Ishikawa (cell line): ENCODE measurements at regions not wholly inside any gene's neighbourhood (a gene's known extent, or its start where the extent isn't known, plus 50 kb on each side); places are given as distances from the start of the nearest gene placed in this dataset.

Source experiments
- CEBPB ChIP-seq: IDR thresholded peaks from 2 replicates; pipeline ENCODE4 v1.6.1; 2012
- CREB1 ChIP-seq: IDR thresholded peaks from 2 replicates; pipeline ENCODE4 v1.6.1; 2012; ENCODE audit warnings: low read depth
- EGR1 ChIP-seq: IDR thresholded peaks from 2 replicates; pipeline ENCODE4 v1.6.1; 2012
- EP300 ChIP-seq: IDR thresholded peaks from 2 replicates; pipeline ENCODE4 v1.6.1; 2012; ENCODE audit warnings: borderline replicate concordance
- FOXM1 ChIP-seq: IDR thresholded peaks from 2 replicates; pipeline ENCODE4 v1.6.1; 2012; ENCODE audit warnings: low read depth, borderline replicate concordance
- MAX ChIP-seq: IDR thresholded peaks from 2 replicates; pipeline ENCODE4 v1.6.1; 2012
- NFIC ChIP-seq: IDR thresholded peaks from 2 replicates; pipeline ENCODE4 v1.6.1; 2012
- RAD21 ChIP-seq: IDR thresholded peaks from 2 replicates; pipeline ENCODE4 v1.6.1; 2012; ENCODE audit warnings: low read depth
- REST ChIP-seq: IDR thresholded peaks from 2 replicates; pipeline ENCODE4 v1.6.1; 2012; ENCODE audit warnings: low read depth, mild to moderate bottlenecking
- TAF1 ChIP-seq: IDR thresholded peaks from 2 replicates; pipeline ENCODE4 v1.6.1; 2012; ENCODE audit warnings: low read depth, mild to moderate bottlenecking
- TCF12 ChIP-seq: IDR thresholded peaks from 2 replicates; pipeline ENCODE4 v1.6.1; 2012; ENCODE audit warnings: low read depth
- TEAD4 ChIP-seq: IDR thresholded peaks from 2 replicates; pipeline ENCODE4 v1.6.1; 2012
- USF1 ChIP-seq: IDR thresholded peaks from 2 replicates; pipeline ENCODE4 v1.6.1; 2012
- YY1 ChIP-seq: IDR thresholded peaks from 2 replicates; pipeline ENCODE4 v1.6.1; 2012; ENCODE audit warnings: low read depth
- ZBTB7A ChIP-seq: IDR thresholded peaks from 2 replicates; pipeline ENCODE4 v1.6.1; 2012; ENCODE audit warnings: low read depth

- no peak for TF ChIP-seq TEAD4
- TF ChIP-seq TAF1, result no peak
- no peak for TF ChIP-seq ZBTB7A
- no peak for TF ChIP-seq YY1
- TF ChIP-seq FOXM1, result no peak
- no peak for TF ChIP-seq USF1
- TF ChIP-seq EP300, result no peak
- no peak for TF ChIP-seq CREB1
- TF ChIP-seq NFIC, result no peak
- no peak for TF ChIP-seq RAD21
- no peak for TF ChIP-seq MAX
- no peak for TF ChIP-seq TCF12
- TF ChIP-seq EGR1, result no peak
- TF ChIP-seq CEBPB, result no peak
- TF ChIP-seq REST, result no peak
Measured at GRCh38 chr6:76438768-76439167, 366.3 kb upstream of the IMPG1 start.

GRCh38 chr6:76435174-76435573, 362.7 kb upstream of the IMPG1 start:
- no peak for TF ChIP-seq USF1
- no peak for TF ChIP-seq CEBPB
- TF ChIP-seq EGR1, result no peak
- no peak for TF ChIP-seq TAF1
- no peak for TF ChIP-seq YY1
- TF ChIP-seq FOXM1, result no peak
- TF ChIP-seq ZBTB7A, result no peak
- TF ChIP-seq TCF12, result no peak
- TF ChIP-seq EP300, result no peak
- TF ChIP-seq CREB1, result no peak
- TF ChIP-seq NFIC, result no peak
- no peak for TF ChIP-seq REST
- no peak for TF ChIP-seq MAX
- no peak for TF ChIP-seq RAD21
- no peak for TF ChIP-seq TEAD4

- TF ChIP-seq USF1 (no peak), RAD21 (no peak), YY1 (no peak), EP300 (no peak), REST (no peak), TCF12 (no peak)
Measured at GRCh38 chr6:76422511-76423213, 350.2 kb upstream of the IMPG1 start.

GRCh38 chr6:76420094-76420493, 347.6 kb upstream of the IMPG1 start:
- TF ChIP-seq CREB1 (no peak), TAF1 (no peak), TCF12 (no peak)
